Muscle of arm (tissue), 1 donor: ENCODE measurements at regions not wholly inside any gene's neighbourhood (a gene's known extent, or its start where the extent isn't known, plus 50 kb on each side); places are given as distances from the start of the nearest gene placed in this dataset.
"Not testable (repeated sequence)": the region's sequence is repeated elsewhere in the genome, so short reads cannot be mapped to it uniquely, and the experiment has no call there.

ENCODE experiments used
- DNase-seq: peaks from one replicate; pipeline ENCODE4 v3.0.0-alpha.2; 2013

GRCh38 chr4:116126794-116127193 lies 958.6 kb downstream of the TRAM1L1 start:
- DNase-seq, result no peak

- DNase-seq, result no peak
Observed at GRCh38 chr4:116122124-116122523, 963.3 kb downstream of the TRAM1L1 start.

GRCh38 chr4:116118221-116118620 lies 967.2 kb downstream of the TRAM1L1 start:
- DNase-seq, result no peak

GRCh38 chr4:116112861-116113260 lies 972.5 kb downstream of the TRAM1L1 start:
- not testable (repeated sequence) for DNase-seq

GRCh38 chr4:116110713-116111112 lies 974.7 kb downstream of the TRAM1L1 start:
- no peak for DNase-seq

- DNase-seq, result no peak
Observed at GRCh38 chr4:116108606-116109005, 976.8 kb downstream of the TRAM1L1 start.

- DNase-seq, result peak; percentile 1
Observed at GRCh38 chr4:116101321-116101720, 984.1 kb downstream of the TRAM1L1 start.

GRCh38 chr4:116099596-116099995 lies 985.8 kb downstream of the TRAM1L1 start:
- no peak for DNase-seq

- not testable (repeated sequence) for DNase-seq
Observed at GRCh38 chr4:116097353-116097752, 983.9 kb upstream of the NDST4 start.

- DNase-seq, result no peak
Observed at GRCh38 chr4:116092961-116093360, 979.5 kb upstream of the NDST4 start.

GRCh38 chr4:116088771-116089170 lies 975.4 kb upstream of the NDST4 start:
- DNase-seq, result peak; percentile 12

GRCh38 chr4:116082808-116083366 lies 969.5 kb upstream of the NDST4 start:
- no peak for DNase-seq

GRCh38 chr4:116073051-116073450 lies 959.6 kb upstream of the NDST4 start:
- DNase-seq, result no peak

GRCh38 chr4:116070283-116070682 lies 956.9 kb upstream of the NDST4 start:
- DNase-seq, result no peak

GRCh38 chr4:116066711-116067245 lies 953.4 kb upstream of the NDST4 start:
- no peak for DNase-seq

- peak; percentile 57 for DNase-seq
Observed at GRCh38 chr4:116064331-116064730, 950.9 kb upstream of the NDST4 start.

- peak; percentile 38 for DNase-seq
Observed at GRCh38 chr4:116059361-116059760, 945.9 kb upstream of the NDST4 start.

GRCh38 chr4:116058129-116058528 lies 944.7 kb upstream of the NDST4 start:
- no peak for DNase-seq

- DNase-seq, result no peak
Observed at GRCh38 chr4:116055857-116056827, 942.7 kb upstream of the NDST4 start.

GRCh38 chr4:116027311-116027710 lies 913.9 kb upstream of the NDST4 start:
- DNase-seq, result peak; percentile 2

GRCh38 chr4:116024954-116025708 lies 911.7 kb upstream of the NDST4 start:
- no peak for DNase-seq

- DNase-seq, result no peak
Observed at GRCh38 chr4:116023049-116023448, 909.6 kb upstream of the NDST4 start.
